ENCODE measurements at regions not wholly inside any gene's neighbourhood (a gene's known extent, or its start where the extent isn't known, plus 50 kb on each side); places are given as distances from the start of the nearest gene placed in this dataset.

DNA sequence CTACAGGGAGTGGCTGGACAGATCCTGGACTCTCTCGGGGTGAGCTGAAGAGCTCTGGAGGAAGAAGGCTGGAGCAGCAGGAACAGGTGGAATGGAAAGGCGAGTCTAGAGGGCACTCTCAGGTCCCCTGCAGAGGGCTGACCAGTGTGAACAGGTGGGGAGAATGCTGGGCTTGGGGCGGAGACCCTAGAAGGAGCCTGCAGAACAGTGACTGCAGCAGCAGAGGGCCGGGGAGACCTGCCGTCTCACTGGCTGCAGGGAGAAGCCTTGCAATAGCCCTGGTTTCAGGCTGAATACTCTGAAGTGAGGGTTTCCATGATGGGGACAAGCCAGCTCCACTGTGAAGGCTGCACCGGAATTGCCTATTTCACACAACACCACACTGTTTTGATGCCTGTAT lies 626.7 kb upstream of the SALL3 start:
- no peak for DNase-seq (ENCODE audit: low read depth in 3 of 3)

GRCh38 chr18:78362198-78362597 lies 617.4 kb upstream of the SALL3 start:
- DNase-seq (ENCODE audit: low read depth in 3 of 3), result no peak

DNA sequence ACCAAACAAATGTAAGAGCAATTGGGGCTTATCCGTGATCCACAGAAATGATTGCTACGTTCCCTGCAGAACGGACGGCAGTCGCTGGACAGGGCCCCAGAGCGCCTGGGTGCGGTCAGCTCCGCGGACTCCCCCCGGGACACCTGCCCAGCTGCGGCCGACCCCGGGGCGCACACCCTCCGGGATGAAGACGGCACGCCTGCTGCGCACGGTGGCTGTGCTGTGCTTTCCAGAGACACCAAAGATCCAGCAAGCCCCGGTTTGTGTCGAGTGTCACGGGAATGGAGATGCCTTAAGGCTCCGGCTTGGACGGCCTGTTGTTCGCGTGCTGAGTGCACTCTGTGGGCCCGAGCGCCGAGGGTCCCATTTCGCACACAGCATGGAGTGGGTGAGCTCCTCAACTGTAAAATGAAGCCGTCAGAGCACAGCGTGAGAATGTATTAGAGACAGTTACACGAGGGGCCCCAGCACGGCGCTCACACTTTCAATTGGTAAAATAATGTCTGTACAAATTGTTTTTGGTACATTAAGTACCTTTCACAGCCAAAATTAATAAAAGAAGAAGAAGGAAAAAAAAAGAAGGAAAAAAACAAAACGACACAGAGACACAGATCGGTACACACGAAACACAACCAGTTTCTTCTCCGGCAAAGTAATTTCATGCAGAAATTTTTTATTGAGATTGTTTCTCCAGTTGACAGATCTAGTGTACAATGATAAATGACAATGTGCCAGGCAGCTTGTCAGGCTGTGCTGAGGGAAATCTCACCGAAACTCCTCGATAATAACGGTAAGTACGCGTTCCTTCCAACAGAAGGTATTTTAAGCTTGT lies 615.8 kb upstream of the SALL3 start:
- DNase-seq (ENCODE audit: low read depth in 3 of 3), result no peak

- DNase-seq (ENCODE audit: low read depth in 3 of 3), result no peak
Measured at GRCh38 chr18:78364388-78364960, 615.1 kb upstream of the SALL3 start.

DNA sequence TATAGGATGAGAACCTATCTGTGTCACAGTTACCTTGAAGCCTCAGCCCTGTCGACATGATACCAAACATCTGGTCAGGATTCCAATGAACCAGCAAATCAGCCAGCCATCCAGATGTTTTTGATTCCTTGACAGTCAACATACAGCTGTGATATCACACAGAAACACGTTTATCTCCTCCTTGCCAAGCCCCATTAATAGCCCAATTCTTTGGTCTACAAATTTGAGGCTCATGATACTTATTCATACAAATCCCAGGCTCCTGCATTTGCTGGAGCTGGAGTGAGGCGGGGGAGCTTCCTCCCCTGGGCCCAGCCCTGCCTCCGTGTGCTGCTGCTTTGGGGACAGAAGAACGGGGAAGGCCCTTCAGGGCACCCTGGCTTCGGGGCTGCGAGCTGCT lies 611.6 kb upstream of the SALL3 start:
- DNase-seq (ENCODE audit: low read depth in 3 of 3), result no peak

DNA sequence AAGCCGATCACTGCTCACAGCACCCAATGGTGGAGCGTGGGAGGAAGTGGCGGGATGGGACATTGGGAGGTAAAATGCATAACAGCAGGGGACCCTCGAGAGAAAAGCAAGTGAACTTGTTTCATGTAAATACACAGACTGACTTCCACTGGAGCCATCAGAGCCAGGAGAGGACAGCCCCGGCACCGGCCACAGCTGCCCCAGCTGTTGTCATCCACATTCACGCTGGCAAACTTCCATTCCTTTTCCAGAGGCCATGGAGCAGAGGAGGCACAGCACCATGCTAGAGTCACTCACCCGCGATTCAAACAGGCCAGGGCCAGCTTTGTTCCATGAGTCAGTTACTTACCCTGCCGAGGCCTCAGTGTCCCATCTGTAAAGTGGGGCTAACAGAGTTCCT lies 610.9 kb upstream of the SALL3 start:
- DNase-seq (ENCODE audit: low read depth in 3 of 3), result no peak

DNA sequence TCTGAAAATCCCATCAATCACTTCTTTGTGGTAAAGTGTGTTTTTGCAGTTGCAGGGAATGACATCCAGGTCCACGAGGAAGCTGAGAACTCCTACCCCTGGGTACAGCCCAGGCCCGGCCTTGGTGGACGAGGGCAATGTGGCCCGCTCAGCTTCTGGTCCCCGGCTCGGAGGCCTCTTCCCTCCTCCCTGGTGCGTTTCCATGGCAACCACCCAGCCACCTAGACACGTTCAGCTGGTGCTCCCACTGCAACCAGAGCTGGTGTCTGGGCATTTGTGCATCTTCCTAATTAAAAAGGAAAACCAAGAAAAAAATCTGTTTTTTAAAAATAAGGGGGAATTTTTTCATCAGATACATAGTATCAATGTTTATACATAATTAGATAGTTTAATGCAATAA lies 603.6 kb upstream of the SALL3 start:
- no peak for DNase-seq (ENCODE audit: low read depth in 3 of 3)

- DNase-seq (ENCODE audit: low read depth in 3 of 3), result no peak
Measured at GRCh38 chr18:78378403-78378802, 601.2 kb upstream of the SALL3 start.

GRCh38 chr18:78378983-78379382 lies 600.6 kb upstream of the SALL3 start:
- DNase-seq (ENCODE audit: low read depth in 3 of 3), result no peak

- DNase-seq (ENCODE audit: low read depth in 3 of 3), result no peak
Measured at GRCh38 chr18:78390348-78390951, 589.2 kb upstream of the SALL3 start.

DNA sequence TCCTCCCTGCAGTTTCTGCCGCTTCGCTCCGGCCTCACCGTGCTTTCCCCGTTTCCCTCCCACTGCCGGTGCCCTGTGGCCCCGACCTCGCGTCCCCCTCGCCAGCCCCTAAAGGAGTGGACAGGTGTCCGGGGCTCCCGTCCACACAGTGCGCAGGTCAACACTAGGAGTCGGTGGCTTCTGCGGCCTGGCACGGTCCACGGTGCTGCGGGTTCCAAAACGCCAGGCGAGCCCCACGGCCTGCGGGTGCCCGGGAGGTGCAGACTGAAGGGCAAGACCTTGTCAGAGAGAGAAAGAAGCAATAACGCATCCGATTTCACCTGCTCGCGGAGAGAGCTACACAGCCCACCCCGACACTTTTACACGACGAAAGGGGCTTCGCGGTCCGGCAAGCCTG lies 588.7 kb upstream of the SALL3 start:
- no peak for DNase-seq (ENCODE audit: low read depth in 3 of 3)

- DNase-seq (ENCODE audit: low read depth in 3 of 3), result no peak
Measured at GRCh38 chr18:78393086-78393862, 586.3 kb upstream of the SALL3 start.

DNA sequence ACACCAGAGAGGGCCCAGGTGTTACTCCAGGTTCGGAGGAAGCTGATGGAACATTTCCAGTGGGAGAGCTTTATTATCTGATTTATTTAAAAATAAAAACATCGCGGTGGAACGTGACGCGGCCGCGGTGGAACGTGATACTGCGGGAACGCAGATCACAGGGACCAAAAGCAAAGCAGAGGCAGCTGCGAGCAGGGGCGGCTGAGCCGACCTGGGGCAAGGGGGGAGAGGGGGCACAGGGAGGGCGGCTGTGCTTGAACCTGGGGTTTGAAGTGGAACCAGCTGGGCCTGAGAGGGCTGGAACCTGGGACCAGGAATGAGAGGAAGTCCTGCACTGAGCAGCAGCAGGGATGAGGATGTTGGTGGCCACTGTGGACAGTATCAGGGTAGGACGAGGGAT lies 583.5 kb upstream of the SALL3 start:
- DNase-seq (ENCODE audit: low read depth in 3 of 3), result no peak

DNA sequence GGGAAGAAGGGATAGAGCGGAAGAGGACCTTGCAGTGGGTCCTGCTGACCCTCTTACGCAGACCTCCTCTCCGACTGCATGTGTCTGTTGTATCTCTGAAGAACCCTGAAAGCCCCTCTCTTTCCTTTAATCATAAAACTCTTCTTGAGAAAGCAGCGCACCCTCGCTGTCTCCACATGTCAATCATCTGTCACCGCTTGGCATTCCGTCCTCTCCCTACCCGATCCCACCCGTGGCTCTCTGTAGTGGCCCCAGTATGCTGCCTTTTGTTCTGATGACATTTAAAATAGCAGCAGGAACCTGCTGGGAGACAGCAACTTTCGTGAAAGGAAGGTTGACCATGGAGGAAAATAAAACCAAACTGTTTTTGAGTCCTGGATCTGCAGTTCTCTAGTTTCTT lies 582.9 kb upstream of the SALL3 start:
- no peak for DNase-seq (ENCODE audit: low read depth in 3 of 3)

GRCh38 chr18:78399992-78400503 lies 579.6 kb upstream of the SALL3 start:
- no peak for DNase-seq (ENCODE audit: low read depth in 3 of 3)

GRCh38 chr18:78402440-78402839 lies 577.2 kb upstream of the SALL3 start:
- no peak for DNase-seq (ENCODE audit: low read depth in 3 of 3)

- no peak for DNase-seq (ENCODE audit: low read depth in 3 of 3)
Measured at GRCh38 chr18:78402966-78403365, 576.7 kb upstream of the SALL3 start.

- no peak for DNase-seq (ENCODE audit: low read depth in 3 of 3)
Measured at GRCh38 chr18:78403371-78403770, 576.2 kb upstream of the SALL3 start.

DNA sequence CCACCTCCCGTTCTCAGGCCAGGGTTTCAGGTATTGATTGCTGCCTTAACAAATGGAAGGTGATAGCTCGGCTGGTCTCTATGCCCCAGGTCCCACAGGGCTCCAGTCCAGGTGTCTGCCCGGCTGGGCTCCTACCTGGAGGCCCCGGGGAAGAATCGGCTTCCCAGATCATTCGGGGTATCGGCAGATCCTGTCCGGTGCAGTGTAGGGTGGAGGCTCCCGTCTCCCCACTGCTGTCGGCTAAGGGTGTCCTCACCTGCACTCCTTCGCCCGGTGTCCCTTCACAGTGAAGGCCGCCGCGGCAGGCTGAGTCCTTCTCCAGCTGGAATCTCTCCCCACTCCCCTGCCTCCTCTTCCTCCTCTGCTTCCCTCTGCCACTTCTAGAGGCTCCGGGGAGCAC lies 573.9 kb upstream of the SALL3 start:
- no peak for DNase-seq (ENCODE audit: low read depth in 3 of 3)

DNA sequence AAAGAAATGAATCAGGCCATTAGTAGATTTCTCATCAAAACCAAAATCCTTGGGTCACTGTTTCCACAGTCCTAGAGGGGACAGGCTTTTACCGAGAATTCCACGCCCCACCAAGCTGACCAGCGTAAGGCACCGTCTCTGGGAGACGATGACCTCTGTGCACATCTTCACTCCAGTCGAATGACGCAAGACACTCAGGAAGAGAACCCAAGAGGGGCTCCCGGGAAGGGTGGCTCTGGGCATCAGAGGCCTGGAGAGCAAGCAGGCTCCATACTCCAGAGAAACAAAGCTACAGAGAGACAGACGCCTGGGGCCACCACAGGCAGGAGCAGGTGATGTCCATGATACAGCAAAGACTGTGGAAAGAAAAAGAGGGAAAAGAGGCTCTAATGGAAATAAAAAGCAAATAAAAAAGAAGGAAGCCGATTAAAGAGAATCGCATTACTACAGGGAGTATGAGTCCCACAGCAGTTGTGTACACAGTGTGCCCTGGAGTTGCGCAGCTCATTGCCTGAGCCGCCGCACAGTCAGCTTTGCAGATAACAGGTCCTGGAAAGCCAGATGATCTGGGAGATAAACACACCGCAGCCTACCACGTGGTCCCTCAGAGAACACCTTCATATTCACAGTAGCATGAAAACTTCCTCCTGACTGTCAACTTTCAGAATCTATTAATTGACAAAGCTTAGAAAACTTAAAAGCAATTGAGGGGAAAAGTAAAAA lies 572.7 kb upstream of the SALL3 start:
- no peak for DNase-seq (ENCODE audit: low read depth in 3 of 3)

DNA sequence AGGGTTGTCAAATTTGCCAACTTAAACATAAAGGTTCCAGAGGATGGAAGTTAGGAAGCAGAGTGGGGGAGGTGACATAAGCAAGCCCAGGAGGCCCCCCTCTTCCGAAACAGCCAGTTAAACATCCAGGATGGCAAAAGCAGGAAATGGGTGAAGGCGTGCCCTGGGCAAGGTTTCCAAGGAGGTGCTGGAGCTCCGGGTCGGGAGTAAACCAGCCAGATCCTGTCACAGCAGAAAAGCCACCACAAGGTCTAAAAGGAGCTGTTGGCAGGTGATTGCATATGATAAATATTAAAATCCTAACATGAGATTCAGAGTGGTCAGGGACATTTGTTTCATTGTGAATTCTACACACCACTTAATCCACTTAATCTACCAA lies 572.2 kb upstream of the SALL3 start:
- DNase-seq (ENCODE audit: low read depth in 3 of 3), result no peak

- DNase-seq (ENCODE audit: low read depth in 3 of 3), result no peak
Measured at GRCh38 chr18:78408623-78409022, 571.0 kb upstream of the SALL3 start.

All from stimulated activated CD4-positive, alpha-beta T cell treated with anti-CD3 and anti-CD28 coated beads, TNF-alpha, amount 100 ng/mL, for 24 hours (primary cell).